PFSK-1 (cell line): ENCODE measurements at regions not wholly inside any gene's neighbourhood (a gene's known extent, or its start where the extent isn't known, plus 50 kb on each side); places are given as distances from the start of the nearest gene placed in this dataset.

ENCODE experiments used
- FOXP2 ChIP-seq: optimal IDR thresholded peaks from 2 replicates; pipeline ENCODE3; 2011; ENCODE audit warnings: borderline replicate concordance, control low read depth, inconsistent platforms; ENCODE audit not compliant: insufficient read depth; ENCODE audit errors: extremely low read length, extremely low read depth
- POLR2AphosphoS5 ChIP-seq: IDR thresholded peaks from 2 replicates; pipeline ENCODE4 v1.6.1; 2012; ENCODE audit warnings: low read depth, mild to moderate bottlenecking, control low read depth, low read length, moderate library complexity
- REST ChIP-seq, 2 experiments: IDR thresholded peaks; 2 replicates each; pipeline versions ENCODE4 v1.6.1 to v1.8.0; 2011 to 2012; ENCODE audit warnings: low read depth in 2 of 2, low read length in 2 of 2, control low read depth in 1 of 2, inconsistent platforms in 1 of 2, mild to moderate bottlenecking in 1 of 2, moderate library complexity in 1 of 2; ENCODE audit not compliant: insufficient read depth in 1 of 2
- SIN3A ChIP-seq: IDR thresholded peaks from 2 replicates; pipeline ENCODE4 v1.6.1; 2012; ENCODE audit warnings: mild to moderate bottlenecking, low read length, moderate library complexity, borderline replicate concordance; ENCODE audit not compliant: insufficient read depth
- TAF1 ChIP-seq: IDR thresholded peaks from 2 replicates; pipeline ENCODE4 v1.6.1; 2012; ENCODE audit warnings: low read length, control low read depth, borderline replicate concordance; ENCODE audit not compliant: insufficient read depth

GRCh38 chr2:238567067-238567855 lies 140.5 kb downstream of the ASB1 start:
- TF ChIP-seq TAF1 (no peak), FOXP2 (no peak), POLR2AphosphoS5 (no peak), SIN3A (no peak), REST (IDR thresholded peaks at IDR 0.05; ENCODE audit: insufficient read depth in 1 of 2, low read depth in 2 of 2, low read length in 2 of 2) (no peak)

- TF ChIP-seq TAF1 (no peak), FOXP2 (no peak), REST (IDR thresholded peaks at IDR 0.05; ENCODE audit: insufficient read depth in 1 of 2, low read depth in 2 of 2, low read length in 2 of 2) (no peak), SIN3A (no peak), POLR2AphosphoS5 (no peak)
These were observed 141.3 kb downstream of the ASB1 start for GRCh38 chr2:238567996-238568395.

- no peak for TF ChIP-seq FOXP2
These were observed 142.0 kb downstream of the ASB1 start for GRCh38 chr2:238568455-238569440.

GRCh38 chr2:238569507-238570195 lies 142.9 kb downstream of the ASB1 start:
- TF ChIP-seq FOXP2 = no peak
- no peak for TF ChIP-seq REST (IDR thresholded peaks at IDR 0.05; ENCODE audit: insufficient read depth in 1 of 2, low read depth in 2 of 2, low read length in 2 of 2)
- TF ChIP-seq SIN3A = no peak
- no peak for TF ChIP-seq TAF1
- no peak for TF ChIP-seq POLR2AphosphoS5

GRCh38 chr2:238570391-238570790 lies 143.7 kb downstream of the ASB1 start:
- TF ChIP-seq POLR2AphosphoS5 (no peak), SIN3A (no peak), FOXP2 (no peak)

- no peak for TF ChIP-seq POLR2AphosphoS5
- no peak for TF ChIP-seq TAF1
- TF ChIP-seq SIN3A = no peak
- TF ChIP-seq REST (IDR thresholded peaks at IDR 0.05; ENCODE audit: insufficient read depth in 1 of 2, low read depth in 2 of 2, low read length in 2 of 2) = no peak
- no peak for TF ChIP-seq FOXP2
These were observed 144.2 kb downstream of the ASB1 start for GRCh38 chr2:238570926-238571325.
